A549 (cell line): ENCODE measurements at regions not wholly inside any gene's neighbourhood (a gene's known extent, or its start where the extent isn't known, plus 50 kb on each side); places are given as distances from the start of the nearest gene placed in this dataset.

ENCODE experiments used
- CTCF ChIP-seq: fragments of >200 bp; sonication (Bioruptor Twin); formaldehyde crosslinking; IDR thresholded peaks from 3 replicates; pipeline ENCODE4 v1.5.1; 2016
- EP300 ChIP-seq, 2 experiments: fragments of >200 bp; sonication (Bioruptor Twin); formaldehyde crosslinking; IDR thresholded peaks; 2 replicates in 1 of 2; 3 replicates in 1 of 2; pipeline ENCODE4 v1.6.1; 2016 to 2017
- HOXA7 ChIP-seq: fragments of 250-450 bp; sonication (Bioruptor Pico); IDR thresholded peaks from 2 replicates; pipeline ENCODE4 v1.5.0; 2020; ENCODE audit warnings: mild to moderate bottlenecking, moderate library complexity
- KDM5A ChIP-seq: fragments of 200-600 bp; sonication (generic); IDR thresholded peaks from 2 replicates; pipeline ENCODE4 v1.6.1; 2016; ENCODE audit warnings: antibody characterized with exemption, mild to moderate bottlenecking
- MAFK ChIP-seq: fragments of 450-650 bp; IDR thresholded peaks from 2 replicates; pipeline ENCODE4 v1.6.1; 2014; ENCODE audit not compliant: partially characterized antibody
- MAX ChIP-seq: IDR thresholded peaks from 2 replicates; pipeline ENCODE4 v1.6.1; 2012
- MYC ChIP-seq: IDR thresholded peaks from 2 replicates; pipeline ENCODE4 v1.6.1; 2012; ENCODE audit warnings: mild to moderate bottlenecking, inconsistent platforms, low read length, improper control_type of control experiment, borderline replicate concordance
- NR3C1 ChIP-seq: fragments of >200 bp; sonication (Bioruptor Twin); formaldehyde crosslinking; IDR thresholded peaks from 3 replicates; pipeline ENCODE4 v1.6.1; 2017
- PBX3 ChIP-seq: IDR thresholded peaks from 2 replicates; pipeline ENCODE4 v1.6.1; 2012
- POLR2A ChIP-seq: IDR thresholded peaks from 2 replicates; pipeline ENCODE4 v1.6.1; 2012; ENCODE audit warnings: mild to moderate bottlenecking, low read length
- RAD21 ChIP-seq, 2 experiments: fragments of >200 bp in 1 of 2; sonication (Bioruptor Twin) in 1 of 2; formaldehyde crosslinking in 1 of 2; IDR thresholded peaks in 1 of 2; conservative IDR thresholded peaks in 1 of 2; 2 replicates in 1 of 2; 3 replicates in 1 of 2; pipeline ENCODE4 v1.6.1; 2012 to 2018; ENCODE audit warnings: inconsistent platforms in 1 of 2
- REST ChIP-seq: fragments of 200-600 bp; sonication (generic); IDR thresholded peaks from 2 replicates; pipeline ENCODE4 v1.6.1; 2016; ENCODE audit warnings: antibody characterized with exemption, mild to moderate bottlenecking, moderate library complexity
- RFX5 ChIP-seq: fragments of 450-650 bp; IDR thresholded peaks from 2 replicates; pipeline ENCODE4 v1.7.1; 2014; ENCODE audit warnings: antibody characterized with exemption, mild to moderate bottlenecking, moderate library complexity
- TP53 ChIP-seq: fragments of 250-450 bp; sonication (Bioruptor Pico); IDR thresholded peaks from 2 replicates; pipeline ENCODE4 v1.5.0; 2021; ENCODE audit warnings: mild to moderate bottlenecking, moderate library complexity

GRCh38 chrX:43560247-43560946, 95.7 kb upstream of the MAOA start:
- TF ChIP-seq REST (no peak), RFX5 (no peak), MAX (no peak), MYC (no peak), HOXA7 (CRISPR knock-in tag) (no peak), CTCF (no peak), EP300 (IDR thresholded peaks at IDR 0.05) (no peak), KDM5A (no peak), POLR2A (no peak), TP53 (CRISPR knock-in tag) (no peak), NR3C1 (no peak), MAFK (no peak), RAD21 (conservative IDR thresholded peaks at IDR 0.05 in 1 of 2, IDR thresholded peaks at IDR 0.05 in 1 of 2) (no peak), PBX3 (no peak)
